Liver (tissue), 8 donors: ENCODE measurements at regions not wholly inside any gene's neighbourhood (a gene's known extent, or its start where the extent isn't known, plus 50 kb on each side); places are given as distances from the start of the nearest gene placed in this dataset.

Experiments used
- DNase-seq: peaks from one replicate; pipeline ENCODE4 v3.0.0-alpha.2; 2017; ENCODE audit warnings: low spot score
- H3K27ac ChIP-seq, 2 donors: one replicate each; pipeline ENCODE4 v1.7.0; 2013; ENCODE audit warnings: inconsistent platforms in 2 of 2, low read length in 2 of 2, control low read depth in 1 of 2, low read depth in 1 of 2, mild to moderate bottlenecking in 1 of 2
- H3K27me3 ChIP-seq, 4 donors: one replicate each; pipeline versions ENCODE4 v1.6.1 to v1.7.0; 2013; ENCODE audit warnings: low read length in 3 of 4, inconsistent platforms in 1 of 4, mild to moderate bottlenecking in 1 of 4, moderate library complexity in 1 of 4; ENCODE audit not compliant: control insufficient read depth in 4 of 4, insufficient read depth in 4 of 4
- H3K36me3 ChIP-seq, 4 donors: one replicate each; pipeline versions ENCODE4 v1.6.1 to v1.7.0; 2013; ENCODE audit warnings: low read length in 3 of 4, mild to moderate bottlenecking in 3 of 4, low read depth in 1 of 4, moderate library complexity in 1 of 4; ENCODE audit not compliant: control insufficient read depth in 4 of 4, insufficient read depth in 3 of 4
- H3K4me1 ChIP-seq, 4 donors: one replicate each; pipeline versions ENCODE4 v1.6.1 to v1.7.0; 2013; ENCODE audit warnings: low read length in 3 of 4, mild to moderate bottlenecking in 3 of 4, moderate library complexity in 1 of 4; ENCODE audit not compliant: control insufficient read depth in 4 of 4, insufficient read depth in 4 of 4
- H3K4me3 ChIP-seq, 3 donors: one replicate each; pipeline versions ENCODE4 v1.6.1 to v1.7.0; 2013; ENCODE audit warnings: low read length in 3 of 3, control low read depth in 1 of 3, low read depth in 1 of 3, mild to moderate bottlenecking in 1 of 3
- H3K9ac ChIP-seq, 2 donors: one replicate each; pipeline ENCODE4 v1.7.0; 2013; ENCODE audit warnings: low read length in 2 of 2, mild to moderate bottlenecking in 2 of 2, moderate library complexity in 2 of 2, control low read depth in 1 of 2, low read depth in 1 of 2
- H3K9me3 ChIP-seq, 4 donors: one replicate each; pipeline versions ENCODE4 v1.6.1 to v1.7.0; 2013; ENCODE audit warnings: low read length in 3 of 4; ENCODE audit not compliant: control insufficient read depth in 4 of 4
- FOXA1 ChIP-seq: IDR thresholded peaks from 2 replicates; pipeline ENCODE4 v1.6.1; 2016; ENCODE audit warnings: antibody characterized with exemption
- FOXA2 ChIP-seq: IDR thresholded peaks from 2 replicates; pipeline ENCODE4 v1.6.1; 2016; ENCODE audit warnings: antibody characterized with exemption
- GABPA ChIP-seq, 2 donors: IDR thresholded peaks in 1 of 2; conservative IDR thresholded peaks in 1 of 2; 2 replicates each; pipeline ENCODE4 v1.6.1; 2016; ENCODE audit warnings: antibody characterized with exemption in 2 of 2, mild to moderate bottlenecking in 1 of 2, moderate library complexity in 1 of 2
- HNF4A ChIP-seq, 2 donors: conservative IDR thresholded peaks; 2 replicates each; pipeline ENCODE4 v1.6.1; 2016; ENCODE audit warnings: antibody characterized with exemption in 2 of 2, mild to moderate bottlenecking in 2 of 2
- HNF4G ChIP-seq: IDR thresholded peaks from 2 replicates; pipeline ENCODE4 v1.6.1; 2016; ENCODE audit warnings: antibody characterized with exemption
- NR2F2 ChIP-seq: IDR thresholded peaks from 2 replicates; pipeline ENCODE4 v1.6.1; 2016; ENCODE audit warnings: antibody characterized with exemption
- RAD21 ChIP-seq, 2 donors: IDR thresholded peaks; 2 replicates each; pipeline ENCODE4 v1.6.1; 2016; ENCODE audit warnings: antibody characterized with exemption in 2 of 2, mild to moderate bottlenecking in 2 of 2
- REST ChIP-seq: IDR thresholded peaks from 2 replicates; pipeline ENCODE4 v1.6.1; 2016; ENCODE audit warnings: antibody characterized with exemption, mild to moderate bottlenecking
- SP1 ChIP-seq: IDR thresholded peaks from 2 replicates; pipeline ENCODE4 v1.6.1; 2018; ENCODE audit warnings: antibody characterized with exemption, mild to moderate bottlenecking
- TAF1 ChIP-seq: conservative IDR thresholded peaks from 2 replicates; pipeline ENCODE4 v1.6.1; 2016; ENCODE audit warnings: antibody characterized with exemption, mild to moderate bottlenecking
- WGBS: extraction: QIAGEN DNeasy Blood & Tissue Kit; methylation state at CpG from one replicate; pipeline ENCODE4 v1.1.7; 2013; 5-methylcytosine and 5-hydroxymethylcytosine counted together
- TF ChIP-seq, protein P1 (sequence below): fragments of 150-350 bp; IDR thresholded peaks from 2 replicates; pipeline ENCODE4 v1.5.1; 2017; ENCODE audit warnings: improper control_type of control experiment, low read depth, low read length; ENCODE audit not compliant: missing input control
- donor health status: healthy.
- donor health status: healthy.
- donor health status: healthy.
- donor health status: healthy.
- donor health status: healthy.

- 48% methylated on average over 2 of the region's 2 CpGs for WGBS
- Histone ChIP-seq H3K9me3 (no peaks in the 10 kb centered on the region), H3K27ac (no peak overlapping the region), H3K9ac (no peak overlapping the region), H3K4me1 (no peaks in the 10 kb centered on the region), H3K27me3 (no peaks in the 10 kb centered on the region), H3K4me3 (no peak overlapping the region), H3K36me3 (no peaks in the 10 kb centered on the region)
- no peak for DNase-seq
- TF ChIP-seq TAF1 (no peak), REST (no peak), FOXA1 (no peak)
- TF ChIP-seq, protein P1, sequence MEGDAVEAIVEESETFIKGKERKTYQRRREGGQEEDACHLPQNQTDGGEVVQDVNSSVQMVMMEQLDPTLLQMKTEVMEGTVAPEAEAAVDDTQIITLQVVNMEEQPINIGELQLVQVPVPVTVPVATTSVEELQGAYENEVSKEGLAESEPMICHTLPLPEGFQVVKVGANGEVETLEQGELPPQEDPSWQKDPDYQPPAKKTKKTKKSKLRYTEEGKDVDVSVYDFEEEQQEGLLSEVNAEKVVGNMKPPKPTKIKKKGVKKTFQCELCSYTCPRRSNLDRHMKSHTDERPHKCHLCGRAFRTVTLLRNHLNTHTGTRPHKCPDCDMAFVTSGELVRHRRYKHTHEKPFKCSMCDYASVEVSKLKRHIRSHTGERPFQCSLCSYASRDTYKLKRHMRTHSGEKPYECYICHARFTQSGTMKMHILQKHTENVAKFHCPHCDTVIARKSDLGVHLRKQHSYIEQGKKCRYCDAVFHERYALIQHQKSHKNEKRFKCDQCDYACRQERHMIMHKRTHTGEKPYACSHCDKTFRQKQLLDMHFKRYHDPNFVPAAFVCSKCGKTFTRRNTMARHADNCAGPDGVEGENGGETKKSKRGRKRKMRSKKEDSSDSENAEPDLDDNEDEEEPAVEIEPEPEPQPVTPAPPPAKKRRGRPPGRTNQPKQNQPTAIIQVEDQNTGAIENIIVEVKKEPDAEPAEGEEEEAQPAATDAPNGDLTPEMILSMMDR = no peak
Observed at GRCh38 chr11:42806191-42806590, 505.6 kb upstream of the API5 start.

DNA sequence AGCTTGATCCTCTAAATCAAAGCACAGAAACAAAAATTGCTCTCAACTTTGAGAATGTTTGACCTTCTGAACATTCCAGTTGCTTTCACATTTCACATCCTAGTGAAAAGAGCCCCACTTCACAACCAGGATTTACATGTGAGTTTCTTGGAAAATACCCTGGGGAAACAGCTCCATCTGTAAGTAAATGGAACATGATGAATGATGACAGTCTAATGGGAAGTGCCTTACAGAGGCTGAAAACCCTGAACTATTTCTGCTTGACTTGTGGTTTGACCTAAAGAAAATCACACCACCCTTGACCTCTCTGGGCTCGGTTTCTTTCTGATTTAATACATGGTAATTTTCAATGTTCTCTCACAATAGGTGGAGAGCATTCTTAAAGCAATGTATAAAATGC lies 499.4 kb upstream of the API5 start:
- WGBS = 41% methylated on average over 1 of the region's 1 CpG
- Histone ChIP-seq H3K27ac (no peak overlapping the region), H3K27me3 (no peaks in the 10 kb centered on the region), H3K36me3 (no peaks in the 10 kb centered on the region), H3K9ac (no peak overlapping the region), H3K4me3 (no peak overlapping the region), H3K4me1 (no peaks in the 10 kb centered on the region), H3K9me3 (no peaks in the 10 kb centered on the region)
- DNase-seq = no peak
- TF ChIP-seq GABPA (IDR thresholded peaks at IDR 0.05 in 1 of 2, conservative IDR thresholded peaks at IDR 0.05 in 1 of 2) (no peak), FOXA2 (no peak), FOXA1 (no peak), HNF4A (conservative IDR thresholded peaks at IDR 0.05) (no peak), TAF1 (no peak), RAD21 (IDR thresholded peaks at IDR 0.05) (no peak), NR2F2 (no peak), HNF4G (no peak), SP1 (no peak)

DNA sequence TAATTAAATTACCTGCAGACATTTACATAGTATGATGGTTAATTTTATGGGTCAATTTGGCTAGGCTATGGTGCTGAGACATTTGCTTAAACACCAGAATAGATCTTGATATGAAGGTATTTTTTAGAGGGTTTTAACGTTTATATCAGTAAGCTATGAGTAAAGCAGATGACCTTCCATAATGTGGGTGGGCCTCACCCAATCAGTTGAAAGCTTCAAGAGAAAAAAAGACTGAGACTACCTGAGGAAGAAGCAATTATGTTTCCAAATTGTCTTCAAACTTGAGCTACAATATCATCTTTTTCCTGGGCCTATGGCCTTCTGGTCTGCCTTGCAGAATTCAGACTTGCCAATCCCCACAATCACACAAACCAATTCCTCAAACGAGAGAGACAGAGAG lies 498.8 kb upstream of the API5 start:
- no peak for TF ChIP-seq REST
- Histone ChIP-seq H3K9me3 (no peaks in the 10 kb centered on the region), H3K27me3 (no peaks in the 10 kb centered on the region)

More for the DNA sequence above, 498.8 kb upstream of the API5 start:
- Histone ChIP-seq H3K36me3 (no peaks in the 10 kb centered on the region), H3K4me3 (no peak overlapping the region), H3K27ac (no peak overlapping the region), H3K4me1 (no peaks in the 10 kb centered on the region), H3K9ac (no peak overlapping the region)
- 62% methylated on average over 2 of the region's 2 CpGs for WGBS
- no peak for DNase-seq
